SK-N-SH (cell line): ENCODE measurements at regions not wholly inside any gene's neighbourhood (a gene's known extent, or its start where the extent isn't known, plus 50 kb on each side); places are given as distances from the start of the nearest gene placed in this dataset.

Experiments used
- ELF1 ChIP-seq: IDR thresholded peaks from 2 replicates; pipeline ENCODE4 v1.4.0; 2012
- EP300 ChIP-seq, 2 experiments: IDR thresholded peaks; 2 replicates each; pipeline versions ENCODE4 v1.4.0 to v1.6.1; 2012; ENCODE audit warnings: borderline replicate concordance in 1 of 2, low read depth in 1 of 2, low read length in 1 of 2
- JUND ChIP-seq: IDR thresholded peaks from 2 replicates; pipeline ENCODE4 v1.4.0; 2012
- RCOR1 ChIP-seq: fragments of 150-350 bp; IDR thresholded peaks from 2 replicates; pipeline ENCODE4 v1.6.1; 2017; ENCODE audit warnings: antibody characterized with exemption, low read length
- TF ChIP-seq, protein P1 (sequence below): fragments of 200-600 bp; sonication (generic); IDR thresholded peaks from 2 replicates; pipeline ENCODE4 v1.6.1; 2017; ENCODE audit warnings: antibody characterized with exemption, mild to moderate bottlenecking, moderate library complexity

DNA sequence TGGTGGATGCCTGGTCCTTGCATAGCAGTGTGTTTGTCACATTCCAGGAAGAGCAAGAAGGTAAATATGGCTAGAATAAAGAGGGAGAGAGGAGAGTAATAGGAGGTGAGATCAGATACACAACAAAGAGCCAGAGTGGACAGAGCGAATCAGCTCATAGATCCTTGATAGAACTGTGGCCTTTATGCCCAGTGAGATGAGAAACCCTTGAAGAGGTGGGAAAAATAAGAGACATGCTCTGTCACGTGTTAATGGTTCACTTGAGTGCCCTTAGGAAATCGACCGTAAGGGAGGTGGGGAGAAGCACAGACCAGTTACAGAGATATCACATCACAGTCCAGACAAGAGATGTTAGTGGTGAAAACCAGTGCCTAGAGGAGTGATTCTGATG, 84.7 kb upstream of the RAB27B start:
- no peak for TF ChIP-seq RCOR1
- TF ChIP-seq, protein P1, sequence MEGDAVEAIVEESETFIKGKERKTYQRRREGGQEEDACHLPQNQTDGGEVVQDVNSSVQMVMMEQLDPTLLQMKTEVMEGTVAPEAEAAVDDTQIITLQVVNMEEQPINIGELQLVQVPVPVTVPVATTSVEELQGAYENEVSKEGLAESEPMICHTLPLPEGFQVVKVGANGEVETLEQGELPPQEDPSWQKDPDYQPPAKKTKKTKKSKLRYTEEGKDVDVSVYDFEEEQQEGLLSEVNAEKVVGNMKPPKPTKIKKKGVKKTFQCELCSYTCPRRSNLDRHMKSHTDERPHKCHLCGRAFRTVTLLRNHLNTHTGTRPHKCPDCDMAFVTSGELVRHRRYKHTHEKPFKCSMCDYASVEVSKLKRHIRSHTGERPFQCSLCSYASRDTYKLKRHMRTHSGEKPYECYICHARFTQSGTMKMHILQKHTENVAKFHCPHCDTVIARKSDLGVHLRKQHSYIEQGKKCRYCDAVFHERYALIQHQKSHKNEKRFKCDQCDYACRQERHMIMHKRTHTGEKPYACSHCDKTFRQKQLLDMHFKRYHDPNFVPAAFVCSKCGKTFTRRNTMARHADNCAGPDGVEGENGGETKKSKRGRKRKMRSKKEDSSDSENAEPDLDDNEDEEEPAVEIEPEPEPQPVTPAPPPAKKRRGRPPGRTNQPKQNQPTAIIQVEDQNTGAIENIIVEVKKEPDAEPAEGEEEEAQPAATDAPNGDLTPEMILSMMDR, result no peak
- TF ChIP-seq ELF1, result no peak
- TF ChIP-seq EP300 (IDR thresholded peaks at IDR 0.05; ENCODE audit: borderline replicate concordance in 1 of 2, low read depth in 1 of 2, low read length in 1 of 2), result no peak
- TF ChIP-seq JUND, result no peak
